Activated CD4-positive, CD25-positive, alpha-beta regulatory T cell treated with anti-CD3 and anti-CD28 coated beads, Interleukin-2, amount 50 U/mL, for 16 hours (primary cell): ENCODE measurements at regions not wholly inside any gene's neighbourhood (a gene's known extent, or its start where the extent isn't known, plus 50 kb on each side); places are given as distances from the start of the nearest gene placed in this dataset.
"Not testable (repeated sequence)": the region's sequence is repeated elsewhere in the genome, so short reads cannot be mapped to it uniquely, and the experiment has no call there.

Experiments used
- DNase-seq: peaks from one replicate; pipeline ENCODE4 v3.0.0-alpha.2; 2020; ENCODE audit warnings: low read depth, low spot score

GRCh38 chr17:72573492-72573801, 452.6 kb downstream of the SOX9 start:
- not testable (repeated sequence) for DNase-seq

DNA sequence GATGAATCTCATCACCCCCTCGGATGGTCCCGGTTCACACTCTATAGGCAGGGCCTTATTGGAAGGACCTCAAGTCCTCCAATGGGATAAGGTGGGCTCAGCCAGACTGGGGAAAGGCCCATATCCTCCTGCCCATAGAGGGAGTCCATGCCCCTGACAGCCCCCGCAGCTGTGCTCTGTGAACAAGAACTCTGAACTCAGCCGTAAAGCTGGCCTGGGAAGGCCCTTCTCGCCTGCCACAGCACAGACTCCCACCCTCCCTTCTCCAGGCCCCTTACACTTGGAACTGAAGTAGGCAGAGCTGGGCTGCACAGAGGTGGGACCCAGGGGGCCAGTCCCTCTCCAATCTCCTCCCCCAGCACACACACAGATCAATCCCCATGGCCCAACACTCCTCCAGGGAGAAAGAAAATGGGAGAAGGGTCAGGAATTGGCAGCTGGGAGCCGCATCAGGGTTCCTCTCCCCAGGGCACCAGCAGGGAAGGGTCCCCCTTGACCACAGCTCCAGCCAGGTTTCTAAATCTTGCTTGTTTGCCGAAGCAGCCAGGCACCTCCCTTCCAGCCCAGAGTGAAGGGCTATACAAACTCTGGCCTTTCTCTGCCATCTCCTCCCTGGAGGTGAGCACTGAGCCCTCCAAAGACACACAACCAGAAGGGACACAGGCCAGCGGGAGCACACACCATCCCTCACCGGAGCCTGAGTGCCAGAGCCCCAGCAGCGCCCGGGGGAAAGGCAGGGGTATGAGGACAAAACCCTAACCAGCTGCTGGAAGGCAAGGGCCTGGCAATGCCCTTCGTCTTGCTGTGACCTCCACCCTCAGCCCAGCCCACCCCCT, 454.1 kb downstream of the SOX9 start:
- no peak for DNase-seq

- DNase-seq, result no peak
These were observed 454.9 kb downstream of the SOX9 start for GRCh38 chr17:72575542-72576233.

GRCh38 chr17:72576289-72576759, 455.5 kb downstream of the SOX9 start:
- no peak for DNase-seq

GRCh38 chr17:72578817-72579470, 458.1 kb downstream of the SOX9 start:
- no peak for DNase-seq

DNA sequence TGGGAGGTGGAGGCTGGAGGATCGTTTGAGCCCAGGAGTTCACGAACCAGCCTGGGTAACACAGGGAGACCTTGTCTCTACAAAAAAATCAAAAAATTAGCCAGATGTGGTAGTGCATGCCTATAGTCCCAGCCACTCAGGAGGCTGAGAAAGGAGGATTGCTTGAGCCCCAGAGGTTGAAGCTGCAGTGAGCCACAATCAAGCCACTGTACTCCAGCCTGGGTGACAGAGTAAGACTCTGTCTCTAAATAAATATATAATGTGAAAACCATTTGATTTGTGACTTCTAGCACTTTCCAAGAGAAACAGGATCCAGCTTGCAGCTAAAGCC, 459.1 kb downstream of the SOX9 start:
- DNase-seq, result no peak

- no peak for DNase-seq
These were observed 459.7 kb downstream of the SOX9 start for GRCh38 chr17:72580321-72581127.

DNA sequence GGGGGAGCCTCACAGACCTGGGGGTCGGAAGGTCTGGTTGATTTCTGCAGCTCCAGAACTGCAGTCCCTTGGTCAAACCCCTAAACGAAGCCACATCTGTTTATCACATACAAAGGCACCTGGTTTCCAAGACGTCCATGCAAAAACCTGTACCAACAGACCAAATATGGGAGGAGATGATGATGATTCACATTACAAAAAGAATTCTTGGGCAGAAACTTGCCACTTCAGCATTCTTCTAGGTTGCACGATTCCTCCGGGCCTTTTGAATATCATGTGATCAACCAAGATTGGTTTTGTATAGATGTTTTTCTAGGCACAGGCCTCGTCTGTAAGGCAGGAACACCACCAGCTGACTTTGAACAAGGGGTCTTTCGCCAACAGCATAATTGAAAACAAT, 466.3 kb downstream of the SOX9 start:
- DNase-seq, result no peak

DNA sequence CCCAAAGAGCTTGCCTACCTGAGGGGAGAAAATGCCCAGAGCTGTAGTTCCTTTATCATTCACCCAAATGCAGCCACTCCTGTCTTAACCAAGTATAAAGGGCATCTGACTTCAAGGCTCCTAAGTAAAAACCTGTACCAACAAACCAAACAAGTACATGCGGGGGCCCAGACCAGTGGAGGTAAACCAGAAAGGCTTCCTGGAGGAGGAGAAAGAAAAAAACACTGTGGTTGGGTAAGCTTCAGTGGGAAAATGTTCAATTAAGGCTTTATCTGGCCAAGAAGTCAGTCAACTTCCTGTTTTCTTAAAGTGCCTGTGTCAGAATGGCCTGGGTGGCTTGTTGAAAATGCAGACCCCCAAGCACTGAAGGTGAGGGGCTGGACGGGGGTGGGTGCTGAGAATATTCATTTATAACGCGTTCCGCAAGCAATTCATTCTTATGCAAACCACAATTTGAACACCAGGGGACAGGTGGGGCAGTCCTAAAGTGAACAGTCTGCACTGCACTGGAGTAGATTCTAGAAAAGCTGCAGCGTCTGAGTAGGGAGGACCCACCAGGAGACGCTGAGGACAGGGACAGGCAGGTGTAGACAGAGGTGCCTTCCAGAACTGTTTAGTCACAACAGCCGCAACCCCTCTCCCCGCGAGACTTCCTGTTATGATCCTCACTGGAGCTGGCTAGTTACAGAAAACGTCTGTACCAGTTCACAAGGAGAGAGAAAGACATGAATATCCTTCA, 467.1 kb downstream of the SOX9 start:
- DNase-seq, result no peak

DNA sequence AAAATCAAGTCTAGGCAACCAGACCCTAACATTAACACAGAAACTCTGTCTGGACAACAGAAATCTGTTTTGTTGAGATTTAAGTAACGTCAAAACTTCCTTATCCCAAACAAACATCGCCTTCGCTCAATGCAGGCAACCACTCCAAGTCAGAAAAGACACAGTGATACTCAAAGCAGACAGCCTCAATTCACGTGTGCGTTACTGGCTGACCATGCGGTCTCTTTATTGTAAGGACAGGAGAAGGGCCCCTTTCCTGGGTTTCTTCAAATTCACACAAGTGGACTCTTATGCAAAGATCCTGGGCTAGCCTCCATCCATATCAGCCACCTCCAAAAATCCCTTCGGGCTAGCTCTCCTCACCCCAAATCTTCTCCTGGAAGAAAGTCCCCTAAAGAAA, 467.7 kb downstream of the SOX9 start:
- DNase-seq, result no peak

DNA sequence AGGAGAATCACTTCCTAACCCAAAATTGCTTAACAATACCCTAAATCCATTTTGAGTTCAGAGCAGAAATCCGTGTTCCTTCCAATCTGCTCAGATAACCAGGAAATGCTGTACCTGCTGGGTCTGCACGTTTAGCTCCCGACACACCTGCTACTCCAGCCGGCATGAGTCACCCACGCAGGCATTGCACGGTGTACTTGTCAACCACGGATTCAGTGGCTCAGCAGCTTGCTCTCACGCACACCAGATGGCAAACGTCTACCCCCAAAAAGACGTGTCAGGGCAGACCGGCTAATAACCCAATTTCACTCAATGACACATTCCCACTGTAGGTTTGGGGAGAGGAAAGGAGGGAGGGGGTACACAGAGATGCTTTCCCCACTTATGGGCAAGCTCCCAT, 468.1 kb downstream of the SOX9 start:
- DNase-seq, result no peak

DNA sequence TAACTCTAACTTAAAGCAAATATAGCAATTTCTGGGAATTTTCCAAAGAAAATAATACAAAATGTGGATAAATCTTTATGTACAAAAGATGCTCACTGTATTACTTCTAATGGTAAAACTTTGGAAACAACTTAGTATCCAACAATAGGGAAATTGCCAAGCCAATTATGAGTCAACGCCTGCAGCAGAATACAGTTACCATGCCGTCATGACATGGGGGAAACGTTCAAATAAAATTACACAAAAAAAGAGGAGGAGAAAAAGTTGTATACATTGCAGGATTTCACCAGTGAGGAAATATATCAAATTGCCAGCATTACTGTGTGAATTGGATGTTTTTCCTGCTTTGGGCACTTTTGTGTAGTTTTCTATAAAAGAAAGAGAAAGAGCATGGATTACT, 469.6 kb downstream of the SOX9 start:
- DNase-seq, result no peak

GRCh38 chr17:72590882-72591281, 470.1 kb downstream of the SOX9 start:
- no peak for DNase-seq

- no peak for DNase-seq
These were observed 470.7 kb downstream of the SOX9 start for GRCh38 chr17:72591289-72592241.

DNA sequence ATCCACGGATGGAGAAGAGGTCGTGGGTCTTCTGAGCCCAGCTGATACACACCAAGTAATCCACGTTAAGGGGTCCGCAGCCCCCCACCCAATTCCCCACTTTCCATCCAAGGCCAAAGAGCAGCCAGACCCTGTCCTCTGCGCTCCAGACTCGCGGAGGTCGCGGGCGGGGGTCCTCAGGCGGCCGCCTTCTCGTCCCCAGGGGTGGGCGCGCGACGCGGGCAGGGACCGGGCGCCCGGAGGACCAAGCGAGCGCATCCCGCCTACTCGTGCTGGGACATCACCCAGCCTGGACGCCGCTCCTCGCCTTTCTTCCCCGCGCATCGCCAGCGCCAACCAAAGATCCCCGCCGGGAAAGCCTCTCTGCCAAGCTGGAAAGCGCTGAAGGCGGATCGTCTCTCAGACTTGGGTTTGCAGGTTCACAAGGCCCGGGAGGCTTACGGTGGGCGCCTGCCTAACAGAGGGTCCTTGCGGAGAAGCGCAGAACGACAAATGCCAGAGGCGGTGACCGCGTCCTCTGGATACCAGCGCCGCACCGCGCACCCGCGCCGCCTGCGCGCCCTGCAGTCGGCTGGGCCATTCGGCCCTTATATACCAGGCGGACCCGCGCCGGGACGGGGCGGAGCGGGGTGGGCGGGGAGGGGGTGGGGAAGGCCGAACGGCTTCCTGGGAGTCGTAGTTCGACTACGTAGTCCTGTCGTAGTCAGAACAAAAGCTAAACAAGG, 471.6 kb downstream of the SOX9 start:
- DNase-seq, result no peak

GRCh38 chr17:72592967-72593325, 472.1 kb downstream of the SOX9 start:
- DNase-seq, result no peak

- DNase-seq, result no peak
These were observed 473.4 kb downstream of the SOX9 start for GRCh38 chr17:72594248-72594647.
